NCI-H526 treated with DMSO at 0.1 percent for 48 hours (cell line): ENCODE measurements at regions not wholly inside any gene's neighbourhood (a gene's known extent, or its start where the extent isn't known, plus 50 kb on each side); places are given as distances from the start of the nearest gene placed in this dataset.

Experiments
- DNase-seq: peaks from one replicate; lab custom pipeline; 2025; lab: John Stamatoyannopoulos, UW

DNA sequence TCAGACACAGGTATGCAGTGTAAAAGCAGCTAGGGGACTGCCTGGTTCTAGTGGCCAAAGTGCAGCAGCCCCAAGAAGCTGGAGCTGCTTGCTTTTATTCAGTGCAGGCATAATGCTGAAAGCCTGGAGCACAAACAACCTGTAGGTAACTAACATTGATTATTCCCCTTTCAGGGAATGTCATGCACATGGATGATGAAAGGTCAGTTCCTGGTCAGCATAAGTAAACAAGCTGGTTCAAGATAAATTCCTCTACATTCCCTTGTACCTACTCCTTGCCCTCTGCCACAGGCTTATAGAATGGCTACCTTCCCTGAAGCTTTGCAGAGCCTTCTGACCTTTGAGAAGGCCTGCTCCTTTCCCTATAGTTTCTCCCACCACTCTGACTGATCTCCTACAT lies 1318.5 kb upstream of the ADGRL3 start:
- no peak for DNase-seq

DNA sequence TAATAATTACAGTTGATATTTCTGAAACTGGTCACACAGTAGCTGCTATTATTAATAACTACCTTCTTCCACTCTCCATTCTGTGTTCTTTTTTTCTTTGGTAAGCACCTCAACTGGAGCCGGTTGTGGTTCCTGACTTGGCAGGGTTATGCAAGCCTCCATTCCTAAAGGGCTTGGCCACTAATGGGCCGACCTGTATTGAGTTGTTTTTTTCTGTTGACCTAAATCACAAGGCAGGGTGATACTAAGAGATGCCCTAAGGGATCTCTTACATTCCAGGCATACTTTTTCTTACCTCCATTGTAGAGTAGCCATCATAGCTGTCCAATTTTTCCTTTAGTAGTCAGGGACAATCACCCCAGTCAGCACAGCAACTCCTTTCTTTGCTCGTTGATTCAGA lies 1295.8 kb upstream of the ADGRL3 start:
- no peak for DNase-seq

DNA sequence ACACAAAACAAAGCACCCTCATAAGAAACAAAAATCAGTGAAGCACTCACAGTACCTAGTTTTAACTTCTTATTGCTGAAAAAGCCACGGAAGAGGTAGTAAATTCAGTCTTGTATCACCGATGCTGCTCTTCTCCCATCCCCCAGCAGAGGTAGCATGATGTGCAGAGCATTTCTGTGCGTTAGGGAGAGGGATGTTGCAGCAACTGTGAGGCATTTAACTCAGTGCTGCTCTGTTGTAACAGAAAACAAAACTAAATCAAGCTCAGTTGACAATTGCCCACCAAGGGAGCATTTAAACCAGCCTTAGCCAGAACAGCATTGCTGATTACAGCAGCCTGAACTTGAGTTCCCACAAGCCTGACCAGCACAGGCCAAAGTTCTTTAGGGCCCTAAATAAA lies 1279.7 kb upstream of the ADGRL3 start:
- DNase-seq, result no peak

DNA sequence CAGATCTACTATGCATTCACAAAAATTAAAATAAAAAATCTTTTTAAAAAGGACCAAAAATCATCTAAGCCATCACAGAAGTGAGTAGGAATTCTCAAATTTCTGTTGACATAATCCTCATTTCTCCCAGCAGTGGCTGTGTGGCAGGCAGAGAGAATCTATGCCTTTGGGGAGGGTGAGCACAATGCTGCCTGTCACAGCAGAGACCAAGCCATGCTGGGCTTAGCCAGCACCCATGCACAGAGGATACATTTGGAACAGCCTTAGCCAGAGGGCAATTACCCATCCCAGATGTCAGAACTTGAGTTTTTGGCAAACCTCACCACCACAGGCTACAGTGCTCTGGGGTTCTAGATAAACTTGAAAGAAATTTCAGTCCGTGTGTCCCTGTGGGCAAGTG lies 1274.8 kb upstream of the ADGRL3 start:
- no peak for DNase-seq

DNA sequence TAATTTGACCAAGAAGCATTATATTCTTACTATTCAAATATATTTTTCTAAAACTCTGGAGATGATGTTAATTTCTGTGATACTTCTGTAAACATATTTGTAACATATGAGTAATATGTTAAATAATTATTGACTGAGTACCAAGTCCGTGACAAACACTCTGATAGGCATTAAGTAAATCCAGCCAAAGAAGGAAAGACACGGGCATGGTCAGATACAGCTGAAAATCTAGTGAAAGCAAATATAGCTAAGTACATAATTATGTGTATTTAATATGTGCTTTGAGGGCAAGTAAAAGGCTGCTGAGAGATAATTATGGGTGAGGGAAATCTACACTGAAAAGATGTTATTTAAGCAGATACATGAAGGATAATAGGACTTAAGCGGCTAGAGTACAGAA lies 1263.6 kb upstream of the ADGRL3 start:
- DNase-seq, result no peak

DNA sequence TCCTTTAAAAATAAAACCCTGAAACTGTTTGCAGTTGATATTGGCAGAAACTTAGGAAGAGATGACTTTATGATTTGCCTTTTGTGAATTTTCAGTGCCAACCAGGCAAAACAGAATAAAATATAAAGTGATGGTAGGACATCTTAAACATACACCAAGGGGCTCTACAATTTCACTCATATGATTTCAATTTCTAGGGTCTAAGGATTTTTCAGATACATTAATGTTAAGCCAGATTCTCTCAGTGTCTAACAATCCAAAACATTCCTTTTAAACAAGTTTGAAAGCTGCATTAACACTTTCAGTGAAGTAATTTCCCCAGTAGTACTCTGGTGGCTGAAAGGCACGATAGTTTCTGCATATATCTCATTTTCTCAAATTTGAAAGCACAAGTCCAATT lies 1262.0 kb upstream of the ADGRL3 start:
- no peak for DNase-seq

DNA sequence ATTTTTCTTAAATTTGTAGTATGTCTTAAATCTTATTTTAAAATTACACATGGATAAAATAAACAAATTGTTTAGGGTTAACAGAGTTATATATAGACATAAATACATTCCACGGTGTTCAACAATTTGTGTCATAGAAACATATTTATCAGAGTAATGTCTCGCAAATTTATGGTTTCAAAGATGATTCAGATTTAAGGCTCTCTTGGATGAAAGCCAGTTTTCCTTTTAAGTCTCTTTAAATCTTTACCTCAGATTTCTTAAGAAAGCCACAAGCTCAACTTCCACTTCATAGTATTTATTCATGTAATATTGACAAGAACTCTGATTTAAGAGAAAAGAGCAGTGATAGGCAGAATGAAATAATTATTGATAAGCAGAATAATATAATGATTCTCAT lies 1254.8 kb upstream of the ADGRL3 start:
- no peak for DNase-seq

DNA sequence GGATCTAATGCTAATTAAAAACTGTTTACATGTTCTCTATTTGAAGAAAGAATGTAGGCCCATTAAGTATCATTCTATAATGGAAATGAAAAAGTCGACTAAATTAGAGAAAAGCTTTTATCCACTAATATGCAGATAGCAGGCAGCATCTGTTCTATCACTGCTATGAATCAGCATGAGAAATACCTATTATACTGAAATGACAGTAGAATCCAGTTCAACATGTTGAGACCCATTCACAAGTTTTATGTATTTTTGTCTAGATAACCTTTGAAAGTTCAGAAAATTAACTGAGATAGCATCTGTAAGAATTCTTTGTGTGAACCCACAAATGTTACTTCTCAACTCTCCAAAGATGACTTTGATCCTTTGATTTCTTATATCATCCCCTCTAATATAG lies 1254.4 kb upstream of the ADGRL3 start:
- DNase-seq, result no peak

DNA sequence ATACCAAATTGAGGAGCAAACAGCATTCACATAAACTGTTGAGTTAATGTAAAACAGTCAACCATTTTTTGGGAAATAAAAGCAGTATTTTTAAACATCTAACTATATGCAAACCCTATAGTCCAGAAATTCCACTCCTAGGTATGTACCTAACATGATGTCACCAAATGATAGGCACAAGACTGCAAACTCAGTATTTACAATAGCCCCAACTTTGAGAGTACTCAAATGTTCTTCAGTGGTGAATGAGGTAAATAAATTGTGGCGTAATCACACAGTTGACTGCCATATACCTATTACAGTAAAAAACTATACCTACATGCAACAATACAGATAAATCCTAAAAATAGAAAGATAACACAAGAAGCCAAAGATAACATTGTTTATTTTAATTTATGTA lies 1243.8 kb upstream of the ADGRL3 start:
- DNase-seq, result no peak

DNA sequence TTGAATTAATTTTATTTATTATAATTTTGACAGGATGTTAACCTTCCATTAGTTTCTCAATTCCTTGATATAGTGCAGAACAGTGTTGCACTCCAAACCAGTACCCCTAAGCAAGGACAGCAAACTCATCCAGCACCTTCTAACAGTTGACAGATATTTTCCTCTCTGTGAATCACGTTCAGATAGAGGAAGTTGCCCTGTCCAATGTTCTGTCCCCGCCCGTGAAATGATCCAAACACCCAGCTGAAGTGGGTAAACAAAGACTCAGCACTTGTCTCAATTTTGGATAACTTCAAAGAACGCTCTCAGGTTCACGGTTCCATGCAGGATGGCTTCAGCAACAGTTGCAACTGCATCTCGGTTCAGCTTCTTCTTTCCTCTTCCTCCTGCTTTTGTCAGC lies 1240.0 kb upstream of the ADGRL3 start:
- DNase-seq, result no peak

DNA sequence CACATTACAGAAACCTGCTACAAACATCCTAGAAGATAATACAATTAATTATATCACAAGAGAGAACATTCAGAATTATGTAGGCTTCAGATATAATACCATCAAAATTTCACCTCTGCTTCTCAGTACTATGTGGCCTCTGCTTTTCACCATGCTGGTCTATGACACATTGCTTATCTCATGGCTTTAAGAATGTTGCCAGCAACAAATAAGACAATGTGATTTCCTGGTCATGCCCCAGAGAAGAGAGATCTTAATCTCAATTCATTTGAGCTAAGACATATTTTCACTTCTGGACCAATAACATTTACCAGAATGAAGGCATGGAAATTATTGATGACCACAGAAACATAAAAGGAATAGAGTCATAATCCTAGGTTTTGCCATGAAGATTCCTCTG lies 1233.4 kb upstream of the ADGRL3 start:
- no peak for DNase-seq

DNA sequence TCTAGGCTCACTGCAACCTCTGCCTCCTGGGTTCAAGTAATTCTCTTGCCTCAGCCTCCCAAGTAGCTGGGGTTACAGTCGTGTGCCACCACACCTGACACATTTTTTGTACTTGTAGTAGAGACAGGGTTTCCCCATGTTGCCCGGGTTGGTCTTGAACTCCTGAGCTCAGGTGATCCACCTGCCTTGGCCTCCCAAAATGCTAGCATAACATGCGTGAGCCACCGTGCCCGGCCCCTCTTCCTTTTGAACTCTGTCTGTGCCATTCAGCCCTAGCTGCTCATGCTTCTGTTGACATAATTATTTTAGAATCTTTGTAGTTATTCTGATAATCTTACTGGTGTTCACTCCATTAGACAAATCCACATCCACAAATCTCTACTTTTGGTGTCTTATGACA lies 1231.3 kb upstream of the ADGRL3 start:
- DNase-seq, result no peak

DNA sequence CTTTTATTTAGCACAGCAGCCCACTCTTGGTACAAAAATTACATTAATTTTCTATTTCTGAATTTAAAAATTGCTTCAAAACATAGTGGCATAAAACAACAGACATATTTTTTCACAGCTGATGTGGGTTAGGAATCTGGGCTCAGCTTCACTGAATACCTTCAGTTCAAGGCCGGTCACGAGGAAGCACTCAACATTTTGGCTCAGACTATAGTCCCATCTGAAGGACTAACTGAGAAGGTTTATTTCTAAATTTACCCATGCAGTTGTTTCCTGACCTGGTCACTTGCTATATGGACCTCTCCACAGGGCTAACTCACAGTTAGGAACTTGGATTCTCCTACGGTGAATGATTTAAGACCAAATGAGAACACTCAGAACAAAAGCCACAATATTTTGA lies 1230.2 kb upstream of the ADGRL3 start:
- DNase-seq, result no peak

DNA sequence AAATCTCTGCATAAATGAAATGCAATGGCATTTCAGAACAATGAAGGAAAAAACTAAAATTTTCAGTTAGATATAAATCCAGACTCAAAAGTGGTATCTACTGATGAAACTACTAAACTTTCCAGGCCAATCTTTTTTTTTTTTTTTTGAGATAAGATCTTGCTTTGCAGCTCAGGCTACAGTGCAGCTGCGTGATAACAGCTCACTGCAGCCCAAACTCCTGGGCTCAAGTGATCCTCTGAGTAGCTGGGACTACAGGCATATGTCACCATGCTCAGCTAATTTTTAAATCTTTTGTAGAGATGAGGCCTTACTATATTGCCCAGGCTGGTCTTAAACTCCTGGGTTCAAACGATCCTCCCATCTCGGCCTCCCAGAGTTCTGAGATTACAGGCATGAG lies 1228.2 kb upstream of the ADGRL3 start:
- no peak for DNase-seq

DNA sequence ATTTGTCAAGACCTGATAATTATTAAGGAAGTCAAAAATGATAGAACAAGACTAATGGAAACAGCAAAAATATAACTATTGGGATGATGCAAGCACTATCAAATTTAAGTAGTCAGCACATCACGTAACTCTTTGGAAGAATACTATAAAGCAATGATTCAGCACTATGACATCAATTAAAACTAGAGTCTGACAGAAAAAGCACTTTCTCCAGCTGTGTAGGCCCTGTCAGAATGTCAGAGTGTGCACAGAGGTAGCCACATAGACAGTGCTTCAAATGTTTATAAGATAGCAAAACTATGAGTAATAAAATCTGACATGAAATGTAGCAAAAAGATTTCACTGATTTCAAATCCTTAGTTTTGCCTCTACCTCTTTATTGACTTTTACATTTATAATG lies 1226.6 kb upstream of the ADGRL3 start:
- no peak for DNase-seq

DNA sequence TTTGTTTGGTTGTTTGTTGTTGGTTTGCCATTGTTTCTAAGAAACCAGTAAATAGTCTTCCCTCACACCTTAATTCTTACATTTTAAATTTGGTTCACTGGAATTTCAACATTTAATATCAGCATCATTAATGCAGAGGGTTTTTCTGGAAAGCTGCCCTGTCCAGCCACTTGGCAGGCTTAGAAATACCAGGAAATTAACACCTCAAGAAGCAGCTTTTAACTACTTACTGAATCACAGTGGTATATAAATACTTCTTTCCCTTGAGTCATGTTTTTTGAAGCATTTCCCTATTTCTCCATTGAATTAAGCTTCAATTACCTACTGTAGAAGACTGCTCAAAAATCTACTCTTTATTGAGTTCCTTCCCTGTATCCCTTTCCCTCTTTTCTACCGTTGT lies 1221.1 kb upstream of the ADGRL3 start:
- no peak for DNase-seq

DNA sequence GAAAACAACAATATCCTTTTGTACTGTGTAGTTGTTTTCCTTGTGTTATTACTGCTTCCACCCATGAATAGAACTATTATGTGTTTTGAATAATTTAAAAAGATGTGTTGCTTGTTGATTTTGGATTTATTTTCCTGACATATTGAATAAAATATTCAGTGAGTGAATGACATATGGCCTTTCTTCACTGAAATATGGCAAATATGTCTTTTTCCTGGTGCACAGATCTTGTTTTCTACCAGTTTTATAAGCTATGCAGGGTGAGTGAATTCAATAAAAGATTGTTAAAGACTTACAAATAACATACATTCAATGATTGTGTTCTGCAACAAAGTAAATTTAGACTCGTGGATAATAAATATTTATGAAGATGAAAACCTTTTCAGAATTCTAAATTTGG lies 1216.3 kb upstream of the ADGRL3 start:
- no peak for DNase-seq

DNA sequence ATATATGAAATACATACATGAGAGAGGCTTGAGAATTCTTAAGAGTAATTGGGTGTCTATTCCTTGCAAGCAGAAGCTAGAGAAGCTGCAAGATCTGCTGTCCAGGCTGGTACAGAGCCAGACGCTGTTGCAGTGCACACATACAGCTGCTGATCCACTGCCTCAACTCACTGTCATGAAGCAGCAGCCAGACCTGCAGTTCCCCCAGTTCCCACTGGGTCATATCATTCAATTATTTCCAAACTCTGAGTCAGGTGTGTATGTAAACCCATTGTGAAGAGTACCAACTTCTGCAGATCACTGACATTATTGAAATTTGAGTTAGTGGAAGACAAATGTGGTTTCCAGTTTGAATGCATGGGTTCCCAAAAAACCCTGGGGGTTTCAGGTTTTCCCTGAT lies 1212.8 kb upstream of the ADGRL3 start:
- DNase-seq, result no peak

DNA sequence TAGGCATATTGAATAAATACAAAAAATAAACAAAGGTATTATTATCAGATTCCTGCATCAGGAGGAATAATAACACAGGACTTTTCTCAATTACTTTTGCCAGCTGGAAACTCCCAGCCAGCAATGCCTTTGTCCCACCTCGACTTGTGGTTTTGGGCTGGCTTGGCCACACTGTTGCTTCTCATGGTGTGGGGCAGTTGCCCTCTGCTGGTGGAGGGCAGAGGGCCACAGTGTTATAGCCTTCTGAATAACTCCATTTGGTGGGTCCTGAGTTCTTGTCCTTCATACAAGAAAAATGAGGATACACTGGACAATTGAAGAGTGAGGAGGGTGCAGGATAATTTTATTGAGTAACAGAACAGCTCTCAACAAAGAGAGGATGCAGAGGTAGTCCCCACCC lies 1206.0 kb upstream of the ADGRL3 start:
- DNase-seq, result no peak

DNA sequence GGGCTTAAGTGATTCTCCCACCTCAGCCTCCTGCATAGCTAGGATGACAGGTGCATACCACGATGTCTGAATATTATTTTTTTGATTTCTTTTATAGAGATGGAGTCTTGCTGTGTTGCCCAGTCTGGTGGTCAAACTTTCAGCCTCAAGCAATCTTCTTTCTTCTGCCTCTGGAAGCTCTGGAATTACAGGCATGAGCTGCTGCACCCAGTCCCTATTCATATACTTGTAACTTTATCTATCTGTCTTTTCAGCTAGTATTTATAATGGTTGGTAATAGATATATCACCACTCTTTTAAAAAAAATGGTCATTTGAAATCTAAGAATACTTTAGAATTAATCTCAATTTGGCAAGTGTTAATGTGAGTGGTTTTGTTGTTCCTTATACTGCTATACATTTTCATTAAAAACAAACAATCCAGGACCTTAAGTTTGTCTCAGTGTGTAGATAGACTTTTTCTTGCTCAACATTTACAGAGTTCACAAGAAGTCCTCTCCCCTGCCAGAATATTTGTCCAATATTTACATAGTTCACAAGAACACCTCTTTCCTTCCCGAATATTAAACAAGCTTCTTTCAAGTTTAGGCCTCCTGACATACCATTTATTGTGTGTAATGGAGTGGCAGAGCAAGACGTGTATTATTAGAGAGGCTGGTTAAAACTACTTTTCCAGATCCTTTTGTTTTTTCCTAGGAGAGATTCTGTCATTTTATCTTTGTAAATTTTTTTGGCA lies 1197.4 kb upstream of the ADGRL3 start:
- no peak for DNase-seq

DNA sequence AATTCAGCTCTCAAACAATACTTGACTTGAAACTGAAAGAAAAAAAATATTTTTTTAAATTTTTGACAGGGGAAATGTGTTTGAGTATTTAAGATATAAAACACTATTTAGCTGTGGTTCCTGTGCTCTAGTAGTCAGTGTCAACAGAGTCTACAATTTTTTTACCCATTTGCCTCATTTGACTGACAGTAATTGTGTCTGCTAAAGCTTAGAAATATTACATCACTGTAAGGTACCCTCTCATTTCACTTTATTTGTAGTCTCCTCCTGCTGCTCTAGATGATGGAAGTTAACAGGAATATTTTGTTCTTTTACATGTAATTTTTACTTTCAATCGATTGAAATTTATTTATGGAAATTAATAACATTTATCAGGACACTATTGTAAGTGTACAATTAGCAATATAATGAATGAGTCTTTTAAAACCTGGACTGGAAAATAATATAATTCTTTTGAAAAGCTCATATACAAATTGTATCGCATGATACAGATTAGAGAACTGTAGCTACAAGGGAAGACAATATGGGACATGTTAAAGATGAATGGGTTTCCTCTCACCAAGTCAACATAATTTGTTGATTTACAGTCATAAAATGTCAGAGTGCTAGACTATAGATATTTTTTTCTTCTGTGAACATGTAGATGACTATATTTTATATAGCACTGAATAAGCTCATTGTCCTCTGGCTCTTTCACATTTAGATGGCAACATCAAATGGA lies 1186.5 kb upstream of the ADGRL3 start:
- DNase-seq, result no peak

DNA sequence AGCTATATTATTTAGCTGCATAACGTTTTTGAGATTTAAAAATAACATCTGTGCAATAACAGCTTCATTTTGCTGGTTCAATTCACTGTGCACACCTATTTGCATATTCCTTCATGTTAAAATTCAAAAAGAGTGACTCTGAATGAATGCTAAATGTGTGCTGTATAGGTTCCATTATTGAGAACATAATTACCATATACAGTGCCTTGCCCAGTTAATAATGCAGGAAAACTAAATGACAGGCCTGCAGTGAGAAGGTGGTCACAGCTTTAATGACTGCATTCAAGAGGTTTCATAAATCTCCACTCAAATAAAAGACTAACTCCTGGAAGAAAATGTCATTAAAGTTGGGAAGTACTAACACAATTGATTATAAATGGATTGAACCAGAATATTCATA lies 1183.2 kb upstream of the ADGRL3 start:
- DNase-seq, result no peak

DNA sequence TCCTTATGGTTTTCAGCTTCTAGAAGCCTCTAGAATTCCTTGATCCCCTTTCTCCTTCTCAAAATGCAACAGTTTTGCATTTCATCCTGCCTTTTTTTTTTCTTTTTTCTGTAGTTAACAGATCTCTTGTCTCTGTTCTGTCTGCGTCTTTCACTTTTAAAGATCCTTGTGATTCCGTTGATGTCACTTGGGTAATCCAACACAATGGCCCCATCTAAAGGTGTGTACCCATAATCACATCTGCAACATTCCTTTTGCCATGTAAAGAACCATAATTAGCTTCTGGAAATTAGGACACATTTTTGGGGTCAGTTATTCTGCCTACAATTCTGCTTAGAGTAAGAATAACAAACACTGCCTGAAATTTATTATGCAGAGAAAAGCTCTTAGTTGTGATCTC lies 1180.9 kb upstream of the ADGRL3 start:
- no peak for DNase-seq

DNA sequence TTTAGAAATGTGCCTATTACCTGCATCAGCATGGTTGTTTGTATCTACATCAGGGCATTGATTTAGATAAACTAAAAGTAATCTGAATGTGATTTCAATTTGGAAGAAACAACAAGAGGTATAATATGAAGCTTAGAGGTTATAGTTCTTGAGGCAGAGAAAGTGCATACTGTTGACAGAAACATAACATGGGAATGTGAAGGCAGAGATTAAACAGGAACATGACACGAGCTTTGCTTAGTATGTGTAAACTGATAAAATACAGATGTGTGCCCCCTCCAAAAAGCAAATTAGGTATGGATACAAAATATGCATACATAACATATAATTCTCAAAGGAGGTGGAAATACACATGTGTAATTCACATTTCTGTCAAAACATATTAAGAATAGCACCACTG lies 1180.2 kb upstream of the ADGRL3 start:
- no peak for DNase-seq
